Epithelial cell of esophagus (primary cell): ENCODE measurements at regions not wholly inside any gene's neighbourhood (a gene's known extent, or its start where the extent isn't known, plus 50 kb on each side); places are given as distances from the start of the nearest gene placed in this dataset.
"Not testable (repeated sequence)": the region's sequence is repeated elsewhere in the genome, so short reads cannot be mapped to it uniquely, and the experiment has no call there.

Experiments used
- DNase-seq: peaks from one replicate; pipeline ENCODE4 v3.0.0; 2010; ENCODE audit warnings: low read depth
- H3K4me3 ChIP-seq: 2 replicates; pipeline ENCODE4 v1.5.1; 2011; ENCODE audit warnings: mild to moderate bottlenecking, low read length, control low read depth
- CTCF ChIP-seq: IDR thresholded peaks from 2 replicates; pipeline ENCODE4 v1.5.1; 2011; ENCODE audit warnings: low read depth, mild to moderate bottlenecking, low read length, control low read depth, inconsistent platforms; ENCODE audit not compliant: insufficient read depth; ENCODE audit errors: missing control alignments

GRCh38 chr7:142503036-142503435, 245.2 kb upstream of the PRSS58 start:
- no peak overlapping the region for H3K4me3 ChIP-seq
- TF ChIP-seq CTCF, result no peak
- no peak for DNase-seq

GRCh38 chr7:142501434-142501833, 243.6 kb upstream of the PRSS58 start:
- no peak overlapping the region for H3K4me3 ChIP-seq
- DNase-seq, result no peak
- TF ChIP-seq CTCF, result no peak

- no peak for TF ChIP-seq CTCF
- H3K4me3 ChIP-seq, result no peak overlapping the region
- DNase-seq, result peak; percentile 22
Measured at GRCh38 chr7:142500366-142500765, 242.5 kb upstream of the PRSS58 start.

- no peak overlapping the region for H3K4me3 ChIP-seq
- no peak for TF ChIP-seq CTCF
- no peak for DNase-seq
Measured at GRCh38 chr7:142499635-142500034, 241.8 kb upstream of the PRSS58 start.

- TF ChIP-seq CTCF, result no peak
- DNase-seq, result peak; percentile 82
- H3K4me3 ChIP-seq, result no peak overlapping the region
Measured at GRCh38 chr7:142498364-142498763, 240.5 kb upstream of the PRSS58 start.

GRCh38 chr7:142496545-142496991, 238.7 kb upstream of the PRSS58 start:
- peak; percentile 80 for TF ChIP-seq CTCF
- peak; percentile 67 for DNase-seq
- no peak overlapping the region for H3K4me3 ChIP-seq

GRCh38 chr7:142495879-142496278, 238.0 kb upstream of the PRSS58 start:
- DNase-seq, H3K4me3 ChIP-seq: not testable (repeated sequence)

- not testable (repeated sequence) for H3K4me3 ChIP-seq, DNase-seq
Measured at GRCh38 chr7:142495301-142495700, 237.4 kb upstream of the PRSS58 start.
